ENCODE measurements at regions not wholly inside any gene's neighbourhood (a gene's known extent, or its start where the extent isn't known, plus 50 kb on each side); places are given as distances from the start of the nearest gene placed in this dataset.

GRCh38 chr12:3336606-3337311 is 154.2 kb upstream of the PRMT8 start:
- Histone ChIP-seq H3K4me3 (ENCODE audit: low read length in 2 of 2) (no peak overlapping the region), H3K27me3 (ENCODE audit: insufficient read depth, low read length) (no peaks in the 10 kb centered on the region), H3K27ac (ENCODE audit: low read depth, low read length) (no peak overlapping the region), H3K4me1 (ENCODE audit: insufficient read depth, low read length) (no peaks in the 10 kb centered on the region), H3K9me3 (ENCODE audit: control insufficient read depth in 1 of 2, low read length in 2 of 2) (no peaks in the 10 kb centered on the region), H3K36me3 (ENCODE audit: insufficient read depth, low read length) (no peaks in the 10 kb centered on the region)
- POLR2A ChIA-PET (ENCODE audit: partially characterized antibody), result no interaction called here
- Mint-ChIP-seq H3K4me1 (no peaks in the 10 kb centered on the region), H3K27me3 (peaks cover 17 to 30% of the 10 kb centered on the region in 2 donors), H3K4me3 (no peak overlapping the region), H3K9me3 (no peaks in the 10 kb centered on the region), H3K36me3 (no peaks in the 10 kb centered on the region), H3K27ac (no peak overlapping the region)
- no peak for DNase-seq
- intact Hi-C loops (cut with micrococcal nuclease), result no loop called here
- CTCF ChIA-PET (ENCODE audit: partially characterized antibody), result interaction anchor here (2.1 kb wide), 1 partner anchor 36 kb away, joined by 6 read pairs; no protein-coding TSS in a partner anchor

DNA sequence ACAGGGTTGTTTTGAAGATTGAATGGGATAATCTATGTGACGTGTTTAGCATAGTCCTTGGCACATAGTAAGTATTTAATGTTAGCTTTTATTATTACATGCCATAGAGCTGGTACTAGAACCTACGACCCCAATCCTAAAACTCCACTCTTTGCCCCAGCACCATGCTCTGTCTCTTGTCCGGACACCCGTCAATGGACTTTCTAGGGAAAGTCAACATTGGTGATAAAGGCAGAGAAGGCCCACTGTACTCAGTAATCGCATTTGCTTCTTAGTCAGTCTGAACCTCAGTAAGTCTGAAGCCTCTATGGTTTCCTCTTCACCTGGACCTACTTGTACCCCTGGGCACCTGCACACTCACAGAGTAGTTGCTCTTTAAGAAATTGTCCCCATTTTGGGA is 153.1 kb upstream of the PRMT8 start:
- Mint-ChIP-seq H3K27ac (no peak overlapping the region), H3K4me3 (no peak overlapping the region), H3K4me1 (no peaks in the 10 kb centered on the region), H3K9me3 (no peaks in the 10 kb centered on the region), H3K36me3 (no peaks in the 10 kb centered on the region), H3K27me3 (peaks cover 21 to 32% of the 10 kb centered on the region in 2 donors)
- intact Hi-C loops (cut with micrococcal nuclease), result no loop called here
- no peak overlapping the region for H3K27ac ChIP-seq (ENCODE audit: low read depth, low read length)
- ChIA-PET POLR2A (ENCODE audit: partially characterized antibody) (no interaction called here), CTCF (ENCODE audit: partially characterized antibody) (no interaction called here)
- H3K27me3 ChIP-seq (ENCODE audit: insufficient read depth, low read length), result no peaks in the 10 kb centered on the region
- H3K9me3 ChIP-seq (ENCODE audit: control insufficient read depth in 1 of 2, low read length in 2 of 2), result no peaks in the 10 kb centered on the region
- H3K36me3 ChIP-seq (ENCODE audit: insufficient read depth, low read length), result no peaks in the 10 kb centered on the region
- H3K4me3 ChIP-seq (ENCODE audit: low read length in 2 of 2), result no peak overlapping the region
- no peak for DNase-seq
- H3K4me1 ChIP-seq (ENCODE audit: insufficient read depth, low read length), result no peaks in the 10 kb centered on the region

DNA sequence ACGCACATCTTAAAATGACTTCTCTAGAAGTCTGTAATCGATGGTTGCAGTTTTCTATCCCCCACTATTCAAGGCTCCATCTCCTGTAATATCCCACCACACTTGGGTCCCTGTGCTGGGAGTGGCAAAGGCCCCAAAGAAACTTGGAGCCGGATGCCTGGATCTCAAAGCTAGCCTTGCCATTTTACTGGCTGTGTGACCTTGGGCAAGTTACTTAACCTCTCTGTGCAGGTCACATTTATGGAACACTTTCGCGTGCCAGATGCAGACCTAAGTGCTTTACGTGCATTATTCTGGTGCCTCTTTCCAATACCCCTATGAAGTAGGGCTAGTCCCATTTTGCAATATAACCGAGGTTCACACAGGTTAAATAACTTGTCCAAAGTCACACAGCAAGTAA is 151.8 kb upstream of the PRMT8 start:
- Mint-ChIP-seq H3K9me3 (no peaks in the 10 kb centered on the region), H3K4me3 (no peak overlapping the region), H3K4me1 (no peaks in the 10 kb centered on the region), H3K27ac (no peak overlapping the region), H3K36me3 (no peaks in the 10 kb centered on the region), H3K27me3 (peaks cover 20 to 38% of the 10 kb centered on the region in 2 donors)
- ChIA-PET CTCF (ENCODE audit: partially characterized antibody) (no interaction called here), POLR2A (ENCODE audit: partially characterized antibody) (no interaction called here)
- Histone ChIP-seq H3K36me3 (ENCODE audit: insufficient read depth, low read length) (no peaks in the 10 kb centered on the region), H3K4me1 (ENCODE audit: insufficient read depth, low read length) (no peaks in the 10 kb centered on the region), H3K27me3 (ENCODE audit: insufficient read depth, low read length) (no peaks in the 10 kb centered on the region), H3K9me3 (ENCODE audit: control insufficient read depth in 1 of 2, low read length in 2 of 2) (no peaks in the 10 kb centered on the region), H3K27ac (ENCODE audit: low read depth, low read length) (no peak overlapping the region), H3K4me3 (ENCODE audit: low read length in 2 of 2) (no peak overlapping the region)
- no peak for DNase-seq
- intact Hi-C loops (cut with micrococcal nuclease), result no loop called here

- H3K27me3 ChIP-seq (ENCODE audit: insufficient read depth, low read length), result no peaks in the 10 kb centered on the region
- no peak for DNase-seq
- CTCF ChIA-PET (ENCODE audit: partially characterized antibody), result interaction anchor here (1.4 kb wide), 1 partner anchor 41 kb away, joined by 4 read pairs; no protein-coding TSS in a partner anchor
- H3K4me3 ChIP-seq (ENCODE audit: low read length in 2 of 2), result no peak overlapping the region
- H3K27me3 Mint-ChIP-seq, result peaks cover 14 to 39% of the 10 kb centered on the region in 2 donors
- H3K36me3 Mint-ChIP-seq, result no peaks in the 10 kb centered on the region
- H3K27ac Mint-ChIP-seq, result no peak overlapping the region
- POLR2A ChIA-PET (ENCODE audit: partially characterized antibody), result no interaction called here
- H3K36me3 ChIP-seq (ENCODE audit: insufficient read depth, low read length), result no peaks in the 10 kb centered on the region
- no peaks in the 10 kb centered on the region for H3K9me3 ChIP-seq (ENCODE audit: control insufficient read depth in 1 of 2, low read length in 2 of 2)
- H3K4me1 ChIP-seq (ENCODE audit: insufficient read depth, low read length), result no peaks in the 10 kb centered on the region
- H3K27ac ChIP-seq (ENCODE audit: low read depth, low read length), result no peak overlapping the region
- no peaks in the 10 kb centered on the region for H3K4me1 Mint-ChIP-seq
- H3K4me3 Mint-ChIP-seq, result no peak overlapping the region
- intact Hi-C loops (cut with micrococcal nuclease), result no loop called here
- H3K9me3 Mint-ChIP-seq, result no peaks in the 10 kb centered on the region
Measured at GRCh38 chr12:3341594-3341993, 149.4 kb upstream of the PRMT8 start.

GRCh38 chr12:3342051-3342450 is 149.0 kb upstream of the PRMT8 start:
- intact Hi-C loops (cut with micrococcal nuclease), result no loop called here
- Histone ChIP-seq H3K36me3 (ENCODE audit: insufficient read depth, low read length) (no peaks in the 10 kb centered on the region), H3K27ac (ENCODE audit: low read depth, low read length) (no peak overlapping the region), H3K4me3 (ENCODE audit: low read length in 2 of 2) (no peak overlapping the region), H3K27me3 (ENCODE audit: insufficient read depth, low read length) (no peaks in the 10 kb centered on the region), H3K4me1 (ENCODE audit: insufficient read depth, low read length) (no peaks in the 10 kb centered on the region), H3K9me3 (ENCODE audit: control insufficient read depth in 1 of 2, low read length in 2 of 2) (no peaks in the 10 kb centered on the region)
- peaks cover 14 to 39% of the 10 kb centered on the region in 2 donors for H3K27me3 Mint-ChIP-seq
- H3K36me3 Mint-ChIP-seq, result no peaks in the 10 kb centered on the region
- DNase-seq, result no peak
- no peak overlapping the region for H3K27ac Mint-ChIP-seq
- no peak overlapping the region for H3K4me3 Mint-ChIP-seq
- H3K4me1 Mint-ChIP-seq, result no peaks in the 10 kb centered on the region
- ChIA-PET POLR2A (ENCODE audit: partially characterized antibody) (no interaction called here), CTCF (ENCODE audit: partially characterized antibody) (no interaction called here)
- H3K9me3 Mint-ChIP-seq, result no peaks in the 10 kb centered on the region

DNA sequence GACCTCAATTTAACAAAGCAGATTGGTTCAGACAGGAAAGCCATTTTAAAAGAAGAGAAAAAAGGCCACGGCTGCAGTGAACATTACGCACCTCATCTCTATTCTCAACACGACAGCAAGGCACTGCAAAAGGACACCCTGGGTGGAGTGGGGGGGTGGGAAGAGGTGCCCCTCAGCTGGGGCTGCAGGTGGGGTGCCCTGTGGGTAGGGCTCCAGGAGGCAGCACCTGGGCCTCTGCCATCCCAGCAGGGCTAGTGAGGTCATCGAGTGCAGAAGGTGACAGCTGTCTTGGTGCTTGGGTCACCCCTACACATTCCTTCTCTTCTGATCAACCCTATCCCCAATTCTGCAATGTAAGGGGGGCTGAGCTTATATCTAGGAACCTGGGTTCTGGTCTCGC is 142.9 kb upstream of the PRMT8 start:
- Histone ChIP-seq H3K4me3 (ENCODE audit: low read length in 2 of 2) (no peak overlapping the region), H3K4me1 (ENCODE audit: insufficient read depth, low read length) (no peaks in the 10 kb centered on the region), H3K27ac (ENCODE audit: low read depth, low read length) (no peak overlapping the region), H3K9me3 (ENCODE audit: control insufficient read depth in 1 of 2, low read length in 2 of 2) (no peaks in the 10 kb centered on the region), H3K27me3 (ENCODE audit: insufficient read depth, low read length) (peaks cover 6% of the 10 kb centered on the region), H3K36me3 (ENCODE audit: insufficient read depth, low read length) (no peaks in the 10 kb centered on the region)
- no peaks in the 10 kb centered on the region for H3K9me3 Mint-ChIP-seq
- CTCF ChIA-PET (ENCODE audit: partially characterized antibody), result no interaction called here
- no peak overlapping the region for H3K27ac Mint-ChIP-seq
- H3K4me3 Mint-ChIP-seq, result no peak overlapping the region
- H3K27me3 Mint-ChIP-seq, result peaks cover 12 to 14% of the 10 kb centered on the region in 2 donors
- H3K4me1 Mint-ChIP-seq, result no peaks in the 10 kb centered on the region
- DNase-seq, result no peak
- POLR2A ChIA-PET (ENCODE audit: partially characterized antibody), result no interaction called here
- intact Hi-C loops (cut with micrococcal nuclease), result no loop called here
- H3K36me3 Mint-ChIP-seq, result no peaks in the 10 kb centered on the region

GRCh38 chr12:3350432-3350831 is 140.6 kb upstream of the PRMT8 start:
- CTCF ChIA-PET (ENCODE audit: partially characterized antibody), result interaction anchor here (1.7 to 3.7 kb wide), 2 partner anchors 10 to 50 kb away, joined by 3 to 15 read pairs; no protein-coding TSS in a partner anchor
- H3K4me3 ChIP-seq (ENCODE audit: low read length in 2 of 2), result no peak overlapping the region
- intact Hi-C loops (cut with micrococcal nuclease), result no loop called here

More at GRCh38 chr12:3350432-3350831, 140.6 kb upstream of the PRMT8 start:
- Histone ChIP-seq H3K4me1 (ENCODE audit: insufficient read depth, low read length) (no peaks in the 10 kb centered on the region), H3K27me3 (ENCODE audit: insufficient read depth, low read length) (peaks cover 6% of the 10 kb centered on the region), H3K36me3 (ENCODE audit: insufficient read depth, low read length) (no peaks in the 10 kb centered on the region), H3K9me3 (ENCODE audit: control insufficient read depth in 1 of 2, low read length in 2 of 2) (no peaks in the 10 kb centered on the region), H3K27ac (ENCODE audit: low read depth, low read length) (no peak overlapping the region)
- POLR2A ChIA-PET (ENCODE audit: partially characterized antibody), result no interaction called here
- Mint-ChIP-seq H3K4me3 (no peak overlapping the region), H3K36me3 (no peaks in the 10 kb centered on the region), H3K4me1 (no peaks in the 10 kb centered on the region), H3K9me3 (no peaks in the 10 kb centered on the region), H3K27me3 (peaks cover 9 to 11% of the 10 kb centered on the region in 2 donors), H3K27ac (no peak overlapping the region)
- no peak for DNase-seq
